ENCODE measurements at regions not wholly inside any gene's neighbourhood (a gene's known extent, or its start where the extent isn't known, plus 50 kb on each side); places are given as distances from the start of the nearest gene placed in this dataset.

GRCh38 chr4:123667991-123668390 is 271.4 kb downstream of the SPRY1 start:
- no peaks in the 10 kb centered on the region for H3K36me3 ChIP-seq
- no peak overlapping the region for H3K27ac ChIP-seq
- DNase-seq: no peak
- H3K27me3 ChIP-seq: no peaks in the 10 kb centered on the region
- no peak overlapping the region for H3K4me3 ChIP-seq
- H3K4me1 ChIP-seq: peaks cover 0 to 4% (median 4%) of the 10 kb centered on the region in 4 donors
- no peak for TF ChIP-seq CTCF (IDR thresholded peaks at IDR 0.05)
- no peak for TF ChIP-seq POLR2A (IDR thresholded peaks at IDR 0.05)
- H3K9me3 ChIP-seq: no peaks in the 10 kb centered on the region

DNA sequence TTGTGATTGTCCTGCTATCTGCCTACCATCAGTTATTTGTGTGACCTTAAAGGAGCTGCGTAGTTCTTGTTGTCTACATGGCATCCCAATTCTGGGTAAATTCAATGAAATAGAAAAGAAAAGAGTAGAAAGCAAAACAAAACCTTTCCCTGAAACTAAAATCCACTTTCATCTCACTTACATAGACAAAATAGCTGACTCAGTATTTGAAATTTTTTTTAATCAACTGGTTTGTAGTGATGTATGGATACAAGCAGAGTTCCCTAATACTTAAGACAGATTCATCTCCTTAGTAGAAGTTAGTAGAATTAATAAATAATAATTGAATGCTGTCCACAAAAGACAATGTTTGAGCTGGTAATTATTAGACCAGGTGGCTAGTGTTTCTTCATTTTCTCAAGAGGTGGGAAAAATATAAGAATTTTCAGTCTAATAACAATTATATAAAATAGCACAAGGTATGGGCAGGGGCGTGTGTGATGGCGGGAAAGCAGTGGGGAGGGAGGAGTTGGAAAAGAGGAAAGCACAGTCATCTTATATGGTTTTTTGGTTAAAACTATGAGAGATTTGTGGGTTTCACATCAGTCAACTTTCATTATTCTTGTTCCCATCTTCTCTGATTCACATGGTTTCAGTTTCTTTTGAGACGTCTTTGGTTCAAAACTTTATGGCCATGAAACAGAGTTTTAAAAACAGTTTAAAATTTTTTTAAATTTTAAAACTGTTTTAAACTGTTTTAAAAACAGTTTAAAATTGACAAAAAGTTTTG is 275.2 kb downstream of the SPRY1 start:
- Histone ChIP-seq H3K27me3 (no peaks in the 10 kb centered on the region), H3K4me3 (no peak overlapping the region), H3K27ac (no peak overlapping the region), H3K4me1 (peaks cover 0 to 9% (median 4%) of the 10 kb centered on the region in 4 donors), H3K9me3 (no peaks in the 10 kb centered on the region), H3K36me3 (no peaks in the 10 kb centered on the region)
- TF ChIP-seq POLR2A (IDR thresholded peaks at IDR 0.05) (no peak), CTCF (IDR thresholded peaks at IDR 0.05) (no peak)
- no peak for DNase-seq

DNA sequence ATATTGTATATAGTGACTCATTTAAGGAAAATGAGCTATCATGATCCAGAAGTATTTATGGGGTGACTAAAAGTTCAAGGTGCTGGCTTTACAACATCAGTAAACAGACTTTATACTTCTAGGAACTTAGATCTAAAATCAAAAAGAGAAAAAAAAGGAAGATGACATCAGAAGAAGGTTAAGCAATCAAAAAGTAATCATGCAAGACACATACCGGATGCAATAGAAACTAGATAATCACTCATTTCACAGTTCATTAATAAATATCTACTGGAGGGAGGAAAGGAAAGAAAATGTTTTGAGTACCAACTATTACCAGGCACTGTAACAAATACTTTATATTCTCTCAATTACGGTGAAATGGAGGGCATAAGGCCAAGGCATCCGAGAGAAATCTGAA is 276.4 kb downstream of the SPRY1 start:
- no peak for DNase-seq
- peak overlapping the region in 1 of 4 donors; percentile 59 for H3K27ac ChIP-seq
- no peak for TF ChIP-seq POLR2A (IDR thresholded peaks at IDR 0.05)
- no peak for TF ChIP-seq CTCF (IDR thresholded peaks at IDR 0.05)
- H3K9me3 ChIP-seq: no peaks in the 10 kb centered on the region
- H3K27me3 ChIP-seq: no peaks in the 10 kb centered on the region
- H3K4me3 ChIP-seq: no peak overlapping the region
- peaks cover 0 to 9% (median 4%) of the 10 kb centered on the region in 4 donors for H3K4me1 ChIP-seq
- H3K36me3 ChIP-seq: no peaks in the 10 kb centered on the region

- Histone ChIP-seq H3K4me3 (no peak overlapping the region), H3K27me3 (no peaks in the 10 kb centered on the region), H3K9me3 (no peaks in the 10 kb centered on the region), H3K36me3 (no peaks in the 10 kb centered on the region), H3K4me1 (peaks cover 0 to 9% (median 4%) of the 10 kb centered on the region in 4 donors), H3K27ac (no peak overlapping the region)
- no peak for TF ChIP-seq CTCF (IDR thresholded peaks at IDR 0.05)
- no peak for TF ChIP-seq POLR2A (IDR thresholded peaks at IDR 0.05)
- no peak for DNase-seq
Observed at GRCh38 chr4:123673971-123674370, 277.4 kb downstream of the SPRY1 start.

DNA sequence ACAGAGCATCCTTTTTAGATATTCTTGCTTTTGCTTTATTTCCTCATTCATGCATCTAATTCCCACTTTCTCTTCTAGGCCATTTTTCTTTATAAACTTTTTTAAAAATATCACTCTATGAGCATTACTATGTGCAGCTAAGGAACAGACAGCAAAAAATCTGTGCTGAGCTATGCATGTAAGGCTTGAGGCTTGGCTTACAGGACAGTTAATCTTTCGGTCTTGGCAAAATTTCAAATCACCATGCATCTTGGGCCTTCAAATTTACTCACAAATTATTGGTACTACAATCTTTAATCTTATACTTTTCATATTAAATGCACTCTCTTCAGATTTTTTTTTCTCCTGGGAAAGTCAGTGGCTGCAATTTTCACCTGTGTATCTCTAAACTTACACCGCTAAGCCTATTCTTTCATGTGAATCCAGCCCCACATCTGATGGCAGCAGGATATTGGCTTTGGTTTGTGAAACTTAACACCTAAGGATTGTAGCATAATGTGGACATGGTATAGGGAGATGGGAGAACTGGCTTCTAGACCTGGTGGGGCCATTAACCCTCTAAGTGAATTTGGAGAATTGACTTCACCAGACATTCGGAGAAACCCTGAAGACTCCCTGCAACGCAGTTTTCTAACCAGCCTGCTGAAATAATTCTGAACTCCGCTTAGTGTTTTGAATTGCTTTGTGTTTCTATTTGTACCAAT is 278.3 kb downstream of the SPRY1 start:
- peak overlapping the region in 2 of 4 donors; percentile 37 to 48 for H3K27ac ChIP-seq
- H3K9me3 ChIP-seq: no peaks in the 10 kb centered on the region
- no peaks in the 10 kb centered on the region for H3K36me3 ChIP-seq
- no peak for TF ChIP-seq CTCF (IDR thresholded peaks at IDR 0.05)
- no peak for TF ChIP-seq POLR2A (IDR thresholded peaks at IDR 0.05)
- H3K27me3 ChIP-seq: no peaks in the 10 kb centered on the region
- no peak overlapping the region for H3K4me3 ChIP-seq
- H3K4me1 ChIP-seq: peaks cover 0 to 9% (median 4%) of the 10 kb centered on the region in 4 donors
- DNase-seq: no peak
